ENCODE measurements at regions not wholly inside any gene's neighbourhood (a gene's known extent, or its start where the extent isn't known, plus 50 kb on each side); places are given as distances from the start of the nearest gene placed in this dataset.

- TF ChIP-seq CREB1 (IDR thresholded peaks at IDR 0.05) (peak; percentile 84), CREB1 (CRISPR knock-in tag; IDR thresholded peaks at IDR 0.05) (no peak), MAFF (IDR thresholded peaks at IDR 0.05; ENCODE audit: low read depth, low read length) (peak; percentile 73)
Measured at GRCh38 chr14:21989090-21989489, 315.5 kb upstream of the OR4E1 start (continued).

GRCh38 chr14:21988413-21988812 is 314.8 kb upstream of the OR4E1 start:
- ChIA-PET POLR2A (no interaction called here), CTCF (ENCODE audit: low intra/inter-chr PET ratio, low total read pairs) (no interaction called here)
- H3K9me3 ChIP-seq (ENCODE audit: low read length): no peaks in the 10 kb centered on the region
- no peaks in the 10 kb centered on the region for H3K36me3 ChIP-seq (replicated peaks in 1 of 2; ENCODE audit: control insufficient read depth in 1 of 2, insufficient read depth in 2 of 2, low read length in 2 of 2)
- DNase-seq (ENCODE audit: low spot score) (no peak), ATAC-seq (no peak), FAIRE-seq (no peak)
- TF ChIP-seq ZBTB43 (CRISPR knock-in tag; conservative IDR thresholded peaks at IDR 0.05) (no peak), ZGPAT (CRISPR knock-in tag; IDR thresholded peaks at IDR 0.05) (no peak), RFX5 (IDR thresholded peaks at IDR 0.05; ENCODE audit: low read depth, low read length) (no peak), REL (CRISPR knock-in tag; conservative IDR thresholded peaks at IDR 0.05) (no peak), BCL6 (CRISPR knock-in tag; IDR thresholded peaks at IDR 0.05) (no peak)
- 0% methylated on average over 1 of the region's 1 CpG for WGBS (ENCODE audit: low lambda C conversion rate)
- no peak overlapping the region for H2AFZ ChIP-seq (ENCODE audit: low read length)
- H3K4me3 ChIP-seq (replicated peaks in 1 of 3; ENCODE audit: insufficient read depth in 1 of 3, low read depth in 2 of 3, low read length in 3 of 3): no peak overlapping the region
- BruUV-seq (replicated peaks): no TSS peak
- no peak overlapping the region for H3K27ac ChIP-seq (ENCODE audit: extremely low read length, insufficient read depth, low read length)
- no peaks in the 10 kb centered on the region for H4K20me1 ChIP-seq (ENCODE audit: insufficient read depth, low read length)
- no peaks in the 10 kb centered on the region for H3K4me1 ChIP-seq (ENCODE audit: insufficient read depth, low read length)
- no peaks in the 10 kb centered on the region for H3K79me2 ChIP-seq (ENCODE audit: insufficient read depth, low read length)
- intact Hi-C loops (cut with micrococcal nuclease; ENCODE audit: unreplicated experiment) (no loop called here), in situ Hi-C loops (cut with HindIII; ENCODE audit: extremely low pct_ligation_motif_present, low pct_unique_long_range_greater_than_20kb) (no loop called here)
- no peak overlapping the region for H3K4me2 ChIP-seq (ENCODE audit: low read depth, low read length)
- H3K9ac ChIP-seq (ENCODE audit: insufficient read depth, low read depth, low read length): no peak overlapping the region
- no peaks in the 10 kb centered on the region for H3K27me3 ChIP-seq (ENCODE audit: control insufficient read depth in 1 of 2, insufficient read depth in 2 of 2, low read length in 2 of 2)

Data from HepG2 (cell line).